Chondrocyte (in vitro differentiated cells): ENCODE measurements at regions not wholly inside any gene's neighbourhood (a gene's known extent, or its start where the extent isn't known, plus 50 kb on each side); places are given as distances from the start of the nearest gene placed in this dataset.
"Not testable (repeated sequence)": the region's sequence is repeated elsewhere in the genome, so short reads cannot be mapped to it uniquely, and the experiment has no call there.

Experiments
- DNase-seq: peaks from one replicate; pipeline ENCODE4 v3.0.0; 2021; ENCODE audit warnings: mixed read lengths, low spot score
- H3K27ac Mint-ChIP-seq: one replicate; pipeline ENCODE4 v1.8.0; 2021; ENCODE audit warnings: mild to moderate bottlenecking, moderate library complexity, mixed read lengths; ENCODE audit not compliant: unreplicated experiment
- H3K27me3 Mint-ChIP-seq: 2 replicates; pipeline ENCODE4 v1.8.0; 2021; ENCODE audit warnings: low read depth, mixed read lengths
- H3K36me3 Mint-ChIP-seq: 2 replicates; pipeline ENCODE4 v1.8.0; 2021; ENCODE audit warnings: low read depth, mixed read lengths
- H3K4me1 Mint-ChIP-seq: 2 replicates; pipeline ENCODE4 v1.8.0; 2021; ENCODE audit warnings: low read depth, mild to moderate bottlenecking, mixed read lengths
- H3K4me3 Mint-ChIP-seq: one replicate; pipeline ENCODE4 v1.8.0; 2021; ENCODE audit warnings: mild to moderate bottlenecking, moderate library complexity, mixed read lengths; ENCODE audit not compliant: unreplicated experiment
- H3K9me3 Mint-ChIP-seq: 2 replicates; pipeline ENCODE4 v1.8.0; 2021; ENCODE audit warnings: low read depth, mixed read lengths
- TF ChIP-seq, protein P1 (sequence below): fragments of 200-600 bp; sonication (generic); IDR thresholded peaks from 2 replicates; pipeline ENCODE4 v1.5.0; 2021; ENCODE audit warnings: antibody characterized with exemption, mild to moderate bottlenecking, moderate library complexity

- Mint-ChIP-seq H3K9me3 (no peaks in the 10 kb centered on the region), H3K4me1 (no peaks in the 10 kb centered on the region), H3K27ac (no peak overlapping the region), H3K27me3 (no peaks in the 10 kb centered on the region), H3K4me3 (no peak overlapping the region), H3K36me3 (no peaks in the 10 kb centered on the region)
- DNase-seq = no peak
- TF ChIP-seq, protein P1, sequence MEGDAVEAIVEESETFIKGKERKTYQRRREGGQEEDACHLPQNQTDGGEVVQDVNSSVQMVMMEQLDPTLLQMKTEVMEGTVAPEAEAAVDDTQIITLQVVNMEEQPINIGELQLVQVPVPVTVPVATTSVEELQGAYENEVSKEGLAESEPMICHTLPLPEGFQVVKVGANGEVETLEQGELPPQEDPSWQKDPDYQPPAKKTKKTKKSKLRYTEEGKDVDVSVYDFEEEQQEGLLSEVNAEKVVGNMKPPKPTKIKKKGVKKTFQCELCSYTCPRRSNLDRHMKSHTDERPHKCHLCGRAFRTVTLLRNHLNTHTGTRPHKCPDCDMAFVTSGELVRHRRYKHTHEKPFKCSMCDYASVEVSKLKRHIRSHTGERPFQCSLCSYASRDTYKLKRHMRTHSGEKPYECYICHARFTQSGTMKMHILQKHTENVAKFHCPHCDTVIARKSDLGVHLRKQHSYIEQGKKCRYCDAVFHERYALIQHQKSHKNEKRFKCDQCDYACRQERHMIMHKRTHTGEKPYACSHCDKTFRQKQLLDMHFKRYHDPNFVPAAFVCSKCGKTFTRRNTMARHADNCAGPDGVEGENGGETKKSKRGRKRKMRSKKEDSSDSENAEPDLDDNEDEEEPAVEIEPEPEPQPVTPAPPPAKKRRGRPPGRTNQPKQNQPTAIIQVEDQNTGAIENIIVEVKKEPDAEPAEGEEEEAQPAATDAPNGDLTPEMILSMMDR = no peak
Observed at GRCh38 chr16:62821824-62822223, 785.6 kb upstream of the CDH8 start.

GRCh38 chr16:62816971-62817519, 780.8 kb upstream of the CDH8 start:
- Mint-ChIP-seq H3K4me3 (no peak overlapping the region), H3K9me3 (no peaks in the 10 kb centered on the region), H3K27ac (no peak overlapping the region), H3K27me3 (no peaks in the 10 kb centered on the region), H3K36me3 (no peaks in the 10 kb centered on the region), H3K4me1 (no peaks in the 10 kb centered on the region)
- TF ChIP-seq, protein P1 = no peak
- DNase-seq = no peak

- no peaks in the 10 kb centered on the region for H3K27me3 Mint-ChIP-seq
- H3K4me1 Mint-ChIP-seq = no peaks in the 10 kb centered on the region
- H3K36me3 Mint-ChIP-seq = no peaks in the 10 kb centered on the region
- TF ChIP-seq, protein P1 = no peak
- no peak overlapping the region for H3K27ac Mint-ChIP-seq
- no peak overlapping the region for H3K4me3 Mint-ChIP-seq
- DNase-seq = no peak
- peaks cover 4% of the 10 kb centered on the region for H3K9me3 Mint-ChIP-seq
Observed at GRCh38 chr16:62814891-62815290, 778.7 kb upstream of the CDH8 start.

- H3K4me1 Mint-ChIP-seq = no peaks in the 10 kb centered on the region
- H3K36me3 Mint-ChIP-seq = no peaks in the 10 kb centered on the region
- DNase-seq = no peak
- no peak overlapping the region for H3K4me3 Mint-ChIP-seq
- TF ChIP-seq, protein P1 = no peak
- H3K9me3 Mint-ChIP-seq = peaks cover 11% of the 10 kb centered on the region
- no peaks in the 10 kb centered on the region for H3K27me3 Mint-ChIP-seq
- no peak overlapping the region for H3K27ac Mint-ChIP-seq
Observed at GRCh38 chr16:62805221-62805857, 769.1 kb upstream of the CDH8 start.

- DNase-seq = no peak
- H3K36me3 Mint-ChIP-seq = no peaks in the 10 kb centered on the region
- peaks cover 2% of the 10 kb centered on the region for H3K27me3 Mint-ChIP-seq
- no peak overlapping the region for H3K27ac Mint-ChIP-seq
- H3K4me3 Mint-ChIP-seq = no peak overlapping the region
- TF ChIP-seq, protein P1 = no peak
- peaks cover 3% of the 10 kb centered on the region for H3K9me3 Mint-ChIP-seq
- H3K4me1 Mint-ChIP-seq = no peaks in the 10 kb centered on the region
Observed at GRCh38 chr16:62794724-62795123, 758.5 kb upstream of the CDH8 start.

GRCh38 chr16:62780081-62780480, 743.8 kb upstream of the CDH8 start:
- not testable (repeated sequence) for H3K27ac Mint-ChIP-seq, H3K4me3 Mint-ChIP-seq, H3K4me1 Mint-ChIP-seq, H3K36me3 Mint-ChIP-seq, DNase-seq, H3K27me3 Mint-ChIP-seq
- peaks cover 12% of the 10 kb centered on the region for H3K9me3 Mint-ChIP-seq
